ENCODE measurements at regions not wholly inside any gene's neighbourhood (a gene's known extent, or its start where the extent isn't known, plus 50 kb on each side); places are given as distances from the start of the nearest gene placed in this dataset.
A peak's percentile ranks its signal among the peaks of the same experiment; 100 is the strongest.

DNA sequence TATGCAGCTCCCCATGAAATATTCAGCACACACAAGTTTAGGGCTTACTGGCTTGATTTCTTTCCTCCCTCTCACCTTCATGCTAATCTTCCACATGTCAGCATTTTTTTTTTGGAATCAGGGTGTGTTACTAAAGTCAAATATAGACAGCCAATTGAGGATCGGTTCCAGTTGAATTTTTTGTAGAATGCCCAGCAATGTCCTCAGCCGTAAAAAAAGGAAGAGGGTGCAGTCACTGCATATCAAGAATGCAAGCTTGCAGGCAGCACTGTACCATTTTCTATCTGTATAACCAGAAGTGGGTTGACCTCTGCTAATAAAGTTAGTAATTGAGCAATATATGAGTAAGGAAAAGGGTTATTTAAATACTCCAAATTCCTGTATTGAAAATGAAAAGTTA, 51.4 kb upstream of the CHMP2B start:
- Histone ChIP-seq H3K4me2 (replicated peaks; ENCODE audit: extremely low read depth, low read length, poor library complexity, severe bottlenecking) (no peak overlapping the region), H3K4me3 (replicated peaks in 1 of 3; ENCODE audit: low read depth in 2 of 3, low read length in 3 of 3) (no peak overlapping the region), H3K9ac (ENCODE audit: insufficient read depth, low read length, poor library complexity, severe bottlenecking) (no peak overlapping the region), H3K9me3 (replicated peaks in 1 of 2; ENCODE audit: control insufficient read depth in 1 of 2, insufficient read depth in 1 of 2, low read length in 2 of 2) (no peaks in the 10 kb centered on the region), H3K36me3 (replicated peaks in 1 of 2; ENCODE audit: control insufficient read depth in 1 of 2, insufficient read depth in 2 of 2, low read length in 2 of 2) (no peaks in the 10 kb centered on the region), H3K27ac (ENCODE audit: low read depth in 1 of 2, low read length in 2 of 2) (no peak overlapping the region), H4K20me1 (ENCODE audit: insufficient read depth, low read length) (no peaks in the 10 kb centered on the region), H3K27me3 (ENCODE audit: control insufficient read depth in 2 of 2, insufficient read depth in 2 of 2, low read length in 2 of 2) (no peaks in the 10 kb centered on the region), H3K79me2 (ENCODE audit: insufficient read depth, low read length) (no peaks in the 10 kb centered on the region), H3K4me1 (ENCODE audit: control insufficient read depth in 1 of 2, insufficient read depth in 2 of 2, low read length in 2 of 2) (no peaks in the 10 kb centered on the region), H2AFZ (ENCODE audit: insufficient read depth, low read depth, low read length, poor library complexity, severe bottlenecking) (no peak overlapping the region)
- Mint-ChIP-seq H3K4me1 (no peaks in the 10 kb centered on the region), H3K27ac (no peak overlapping the region), H3K27me3 (ENCODE audit: low read depth in 3 of 3) (peaks cover 0 to 6% (median 1%) of the 10 kb centered on the region in 3 donors), H3K36me3 (no peaks in the 10 kb centered on the region), H3K9me3 (peaks cover 0 to 8% (median 2%) of the 10 kb centered on the region in 7 donors), H3K4me3 (no peak overlapping the region)
- TF ChIP-seq, protein P1, sequence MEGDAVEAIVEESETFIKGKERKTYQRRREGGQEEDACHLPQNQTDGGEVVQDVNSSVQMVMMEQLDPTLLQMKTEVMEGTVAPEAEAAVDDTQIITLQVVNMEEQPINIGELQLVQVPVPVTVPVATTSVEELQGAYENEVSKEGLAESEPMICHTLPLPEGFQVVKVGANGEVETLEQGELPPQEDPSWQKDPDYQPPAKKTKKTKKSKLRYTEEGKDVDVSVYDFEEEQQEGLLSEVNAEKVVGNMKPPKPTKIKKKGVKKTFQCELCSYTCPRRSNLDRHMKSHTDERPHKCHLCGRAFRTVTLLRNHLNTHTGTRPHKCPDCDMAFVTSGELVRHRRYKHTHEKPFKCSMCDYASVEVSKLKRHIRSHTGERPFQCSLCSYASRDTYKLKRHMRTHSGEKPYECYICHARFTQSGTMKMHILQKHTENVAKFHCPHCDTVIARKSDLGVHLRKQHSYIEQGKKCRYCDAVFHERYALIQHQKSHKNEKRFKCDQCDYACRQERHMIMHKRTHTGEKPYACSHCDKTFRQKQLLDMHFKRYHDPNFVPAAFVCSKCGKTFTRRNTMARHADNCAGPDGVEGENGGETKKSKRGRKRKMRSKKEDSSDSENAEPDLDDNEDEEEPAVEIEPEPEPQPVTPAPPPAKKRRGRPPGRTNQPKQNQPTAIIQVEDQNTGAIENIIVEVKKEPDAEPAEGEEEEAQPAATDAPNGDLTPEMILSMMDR (IDR thresholded peaks at IDR 0.05), result no peak
- intact Hi-C loops (cut with micrococcal nuclease), result no loop called here
- 92% methylated on average over 2 of the region's 2 CpGs for WGBS (ENCODE audit: insufficient coverage)
- no peak for DNase-seq

DNA sequence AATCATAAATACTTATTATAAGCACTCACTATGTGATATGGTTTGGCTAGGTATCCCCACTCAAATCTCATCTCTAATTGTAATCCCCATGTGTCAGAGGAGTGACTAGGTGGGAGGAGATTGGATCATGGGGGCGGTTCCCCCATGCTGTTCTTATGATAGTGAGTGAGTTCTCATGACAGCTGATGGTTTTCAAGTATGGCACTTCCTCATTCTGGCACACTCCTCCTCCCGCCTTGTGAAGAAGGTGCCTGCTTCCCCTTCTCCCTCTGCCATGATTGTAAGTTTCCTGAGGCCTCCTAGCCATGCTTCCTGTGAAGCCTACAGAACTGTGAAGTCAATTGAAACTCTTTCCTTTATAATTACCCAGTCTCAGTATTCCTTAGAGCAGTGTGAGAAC, 53.3 kb upstream of the CHMP2B start:
- intact Hi-C loops (cut with micrococcal nuclease), result no loop called here
- Histone ChIP-seq H3K4me2 (replicated peaks; ENCODE audit: extremely low read depth, low read length, poor library complexity, severe bottlenecking) (no peak overlapping the region), H3K36me3 (replicated peaks in 1 of 2; ENCODE audit: control insufficient read depth in 1 of 2, insufficient read depth in 2 of 2, low read length in 2 of 2) (no peaks in the 10 kb centered on the region), H3K27me3 (ENCODE audit: control insufficient read depth in 2 of 2, insufficient read depth in 2 of 2, low read length in 2 of 2) (no peaks in the 10 kb centered on the region), H2AFZ (ENCODE audit: insufficient read depth, low read depth, low read length, poor library complexity, severe bottlenecking) (no peak overlapping the region), H3K9ac (ENCODE audit: insufficient read depth, low read length, poor library complexity, severe bottlenecking) (no peak overlapping the region), H3K4me1 (ENCODE audit: control insufficient read depth in 1 of 2, insufficient read depth in 2 of 2, low read length in 2 of 2) (no peaks in the 10 kb centered on the region), H3K9me3 (replicated peaks in 1 of 2; ENCODE audit: control insufficient read depth in 1 of 2, insufficient read depth in 1 of 2, low read length in 2 of 2) (no peaks in the 10 kb centered on the region), H3K4me3 (replicated peaks in 1 of 3; ENCODE audit: low read depth in 2 of 3, low read length in 3 of 3) (no peak overlapping the region), H4K20me1 (ENCODE audit: insufficient read depth, low read length) (no peaks in the 10 kb centered on the region), H3K79me2 (ENCODE audit: insufficient read depth, low read length) (no peaks in the 10 kb centered on the region), H3K27ac (ENCODE audit: low read depth in 1 of 2, low read length in 2 of 2) (no peak overlapping the region)
- Mint-ChIP-seq H3K9me3 (peaks cover 0 to 8% (median 2%) of the 10 kb centered on the region in 7 donors), H3K36me3 (no peaks in the 10 kb centered on the region), H3K4me3 (no peak overlapping the region), H3K27me3 (ENCODE audit: low read depth in 3 of 3) (peaks cover 0 to 6% (median 0%) of the 10 kb centered on the region in 3 donors), H3K4me1 (no peaks in the 10 kb centered on the region), H3K27ac (no peak overlapping the region)
- peak; percentile 0 to 21 (median 12) for DNase-seq
- TF ChIP-seq, protein P1 (IDR thresholded peaks at IDR 0.05), result no peak
- no CpG with 5 or more reads among the region's 2 CpGs for WGBS (ENCODE audit: insufficient coverage)

All from CD14-positive monocyte (primary cell).